Smooth muscle cell (in vitro differentiated cells): ENCODE measurements at regions not wholly inside any gene's neighbourhood (a gene's known extent, or its start where the extent isn't known, plus 50 kb on each side); places are given as distances from the start of the nearest gene placed in this dataset.
"Not testable (repeated sequence)": the region's sequence is repeated elsewhere in the genome, so short reads cannot be mapped to it uniquely, and the experiment has no call there.

ENCODE experiments used
- DNase-seq: peaks from one replicate; lab custom pipeline; 2025; ENCODE audit not compliant: unreplicated experiment; lab: John Stamatoyannopoulos, UW
- H2AFZ ChIP-seq: fragments of 200-600 bp; sonication (generic); 2 replicates; pipeline ENCODE4 v1.6.0; 2016; ENCODE audit warnings: antibody characterized with exemption, low read depth, mild to moderate bottlenecking
- H3F3A ChIP-seq: fragments of 200-600 bp; sonication (generic); 2 replicates; pipeline ENCODE4 v1.6.0; 2017; ENCODE audit warnings: antibody characterized with exemption, low read depth
- H3K27ac ChIP-seq: fragments of 200-600 bp; sonication (generic); 2 replicates; pipeline ENCODE4 v1.5.1; 2016; ENCODE audit warnings: low read depth, mild to moderate bottlenecking
- H3K27me3 ChIP-seq: fragments of 200-600 bp; sonication (generic); 2 replicates; pipeline ENCODE4 v1.6.1; 2016; ENCODE audit warnings: low read depth, mild to moderate bottlenecking
- H3K36me3 ChIP-seq: fragments of 200-600 bp; sonication (generic); 2 replicates; pipeline ENCODE4 v1.5.1; 2016; ENCODE audit warnings: low read depth
- H3K4me1 ChIP-seq: fragments of 200-600 bp; sonication (generic); 2 replicates; pipeline ENCODE4 v1.5.1; 2016; ENCODE audit warnings: low read depth
- H3K4me2 ChIP-seq: fragments of 200-600 bp; sonication (generic); 2 replicates; pipeline ENCODE4 v1.6.0; 2016; ENCODE audit warnings: mild to moderate bottlenecking
- H3K4me3 ChIP-seq: fragments of 200-600 bp; sonication (generic); 2 replicates; pipeline ENCODE4 v1.5.1; 2016; ENCODE audit warnings: mild to moderate bottlenecking
- H3K79me2 ChIP-seq: fragments of 200-600 bp; sonication (generic); 2 replicates; pipeline ENCODE4 v1.6.0; 2016; ENCODE audit warnings: low read depth, mild to moderate bottlenecking
- H3K9ac ChIP-seq: fragments of 200-600 bp; sonication (generic); 2 replicates; pipeline ENCODE4 v1.6.0; 2016; ENCODE audit warnings: low read depth
- H3K9me3 ChIP-seq: fragments of 200-600 bp; sonication (generic); replicated peaks from 2 replicates; pipeline ENCODE4 v1.5.1; 2016; ENCODE audit warnings: low read depth
- H4K20me1 ChIP-seq: fragments of 200-600 bp; sonication (generic); 2 replicates; pipeline ENCODE4 v1.6.0; 2016; ENCODE audit warnings: low read depth
- CTCF ChIP-seq: fragments of 200-600 bp; sonication (generic); IDR thresholded peaks from 2 replicates; pipeline ENCODE4 v1.5.1; 2017; ENCODE audit warnings: borderline replicate concordance, mild to moderate bottlenecking, antibody characterized with exemption; ENCODE audit not compliant: insufficient read depth, poor library complexity, severe bottlenecking
- WGBS: methylation state at CpG from one replicate; pipeline ENCODE4 v1.1.7; 2016; ENCODE audit warnings: low lambda C conversion rate; 5-methylcytosine and 5-hydroxymethylcytosine counted together

GRCh38 chr5:166724284-166724683, 1567.2 kb upstream of the WWC1 start:
- no peak overlapping the region for H3K4me2 ChIP-seq
- no peak overlapping the region for H2AFZ ChIP-seq
- 65% methylated on average over 5 of the region's 5 CpGs for WGBS
- no peak overlapping the region for H3K27ac ChIP-seq
- no peaks in the 10 kb centered on the region for H3K36me3 ChIP-seq
- no peak overlapping the region for H3K9ac ChIP-seq
- no peak for TF ChIP-seq CTCF
- H3K79me2 ChIP-seq, result no peaks in the 10 kb centered on the region
- H3K4me1 ChIP-seq, result no peaks in the 10 kb centered on the region
- no peaks in the 10 kb centered on the region for H3K9me3 ChIP-seq
- no peaks in the 10 kb centered on the region for H4K20me1 ChIP-seq
- H3K4me3 ChIP-seq, result no peak overlapping the region
- no peaks in the 10 kb centered on the region for H3F3A ChIP-seq
- no peak for DNase-seq
- H3K27me3 ChIP-seq, result no peaks in the 10 kb centered on the region

GRCh38 chr5:166725593-166725992, 1565.9 kb upstream of the WWC1 start:
- no peak for DNase-seq
- Histone ChIP-seq H3K4me1 (no peaks in the 10 kb centered on the region), H3K36me3 (no peaks in the 10 kb centered on the region), H3F3A (no peaks in the 10 kb centered on the region), H4K20me1 (no peaks in the 10 kb centered on the region), H2AFZ (no peak overlapping the region), H3K79me2 (no peaks in the 10 kb centered on the region), H3K4me2 (no peak overlapping the region), H3K4me3 (no peak overlapping the region), H3K9ac (no peak overlapping the region), H3K9me3 (no peaks in the 10 kb centered on the region), H3K27me3 (no peaks in the 10 kb centered on the region), H3K27ac (no peak overlapping the region)
- TF ChIP-seq CTCF, result no peak
- WGBS, result 71% methylated on average over 1 of the region's 1 CpG

GRCh38 chr5:166726406-166726805, 1565.0 kb upstream of the WWC1 start:
- no peak for DNase-seq
- no peak overlapping the region for H3K4me2 ChIP-seq
- no peak overlapping the region for H3K4me3 ChIP-seq
- no peak overlapping the region for H3K9ac ChIP-seq
- no peaks in the 10 kb centered on the region for H4K20me1 ChIP-seq
- H3K9me3 ChIP-seq, result no peaks in the 10 kb centered on the region
- H3K36me3 ChIP-seq, result no peaks in the 10 kb centered on the region
- H3K27me3 ChIP-seq, result no peaks in the 10 kb centered on the region
- TF ChIP-seq CTCF, result no peak
- H3K79me2 ChIP-seq, result no peaks in the 10 kb centered on the region
- no peaks in the 10 kb centered on the region for H3F3A ChIP-seq
- no peak overlapping the region for H3K27ac ChIP-seq
- 75% methylated on average over 1 of the region's 1 CpG for WGBS
- H2AFZ ChIP-seq, result no peak overlapping the region
- no peaks in the 10 kb centered on the region for H3K4me1 ChIP-seq

GRCh38 chr5:166742951-166743350, 1548.5 kb upstream of the WWC1 start:
- not testable (repeated sequence) for H3K27me3 ChIP-seq, H3K79me2 ChIP-seq, H3K4me3 ChIP-seq, H3K9me3 ChIP-seq, DNase-seq, H3K9ac ChIP-seq, H2AFZ ChIP-seq, H3K36me3 ChIP-seq, H3F3A ChIP-seq, H3K27ac ChIP-seq, H4K20me1 ChIP-seq, H3K4me1 ChIP-seq, H3K4me2 ChIP-seq
- 82% methylated on average over 4 of the region's 4 CpGs for WGBS
